ENCODE measurements at regions not wholly inside any gene's neighbourhood (a gene's known extent, or its start where the extent isn't known, plus 50 kb on each side); places are given as distances from the start of the nearest gene placed in this dataset.
A peak's percentile ranks its signal among the peaks of the same experiment; 100 is the strongest.

DNA sequence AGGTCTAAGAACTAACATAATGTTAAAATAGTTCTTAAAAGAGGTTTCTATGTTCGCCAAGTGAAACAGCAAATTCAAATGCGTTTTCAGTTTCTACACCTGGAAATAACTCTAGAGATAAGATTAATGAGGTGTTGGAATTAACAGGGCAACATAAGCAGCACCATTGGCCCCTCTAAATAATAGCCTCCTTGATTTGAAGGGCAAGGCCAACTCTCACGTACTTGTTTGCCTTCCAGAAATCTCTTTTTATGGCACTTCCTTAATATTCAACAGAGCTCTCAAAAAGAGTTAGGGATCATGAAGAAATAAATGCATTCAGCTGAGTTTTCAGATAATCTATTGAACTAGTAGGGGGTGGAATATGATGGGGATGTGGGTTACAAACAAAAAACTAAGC lies 80.9 kb downstream of the AASDHPPT start:
- Histone ChIP-seq H3K27ac (ENCODE audit: low read depth, low read length, poor library complexity, severe bottlenecking) (no peak overlapping the region), H3K27me3 (replicated peaks; ENCODE audit: insufficient read depth, low read depth, low read length, poor library complexity) (peaks cover 15% of the 10 kb centered on the region), H3K4me3 (ENCODE audit: low read depth, low read length, poor library complexity, severe bottlenecking) (no peak overlapping the region), H3K4me1 (ENCODE audit: insufficient read depth, low read length, poor library complexity, severe bottlenecking) (no peaks in the 10 kb centered on the region), H3K36me3 (ENCODE audit: insufficient read depth, low read length, poor library complexity, severe bottlenecking) (no peaks in the 10 kb centered on the region), H3K9me3 (ENCODE audit: low read depth, low read length, poor library complexity, severe bottlenecking) (no peaks in the 10 kb centered on the region)
- intact Hi-C loops (cut with micrococcal nuclease; ENCODE audit: unreplicated experiment), result loop anchor here (5.0 kb wide), 1 partner anchor 429 kb away; no protein-coding TSS in a partner anchor
- DNase-seq (ENCODE audit: low spot score), result no peak
- BruUV-seq (replicated peaks), result no TSS peak
- ChIA-PET CTCF (no interaction called here), POLR2A (ENCODE audit: low non-redundant PET) (no interaction called here)
- TF ChIP-seq EZH2 (IDR thresholded peaks at IDR 0.05; ENCODE audit: borderline replicate concordance, low read depth, low read length, poor library complexity, severe bottlenecking), result no peak
- TF ChIP-seq, protein P1, sequence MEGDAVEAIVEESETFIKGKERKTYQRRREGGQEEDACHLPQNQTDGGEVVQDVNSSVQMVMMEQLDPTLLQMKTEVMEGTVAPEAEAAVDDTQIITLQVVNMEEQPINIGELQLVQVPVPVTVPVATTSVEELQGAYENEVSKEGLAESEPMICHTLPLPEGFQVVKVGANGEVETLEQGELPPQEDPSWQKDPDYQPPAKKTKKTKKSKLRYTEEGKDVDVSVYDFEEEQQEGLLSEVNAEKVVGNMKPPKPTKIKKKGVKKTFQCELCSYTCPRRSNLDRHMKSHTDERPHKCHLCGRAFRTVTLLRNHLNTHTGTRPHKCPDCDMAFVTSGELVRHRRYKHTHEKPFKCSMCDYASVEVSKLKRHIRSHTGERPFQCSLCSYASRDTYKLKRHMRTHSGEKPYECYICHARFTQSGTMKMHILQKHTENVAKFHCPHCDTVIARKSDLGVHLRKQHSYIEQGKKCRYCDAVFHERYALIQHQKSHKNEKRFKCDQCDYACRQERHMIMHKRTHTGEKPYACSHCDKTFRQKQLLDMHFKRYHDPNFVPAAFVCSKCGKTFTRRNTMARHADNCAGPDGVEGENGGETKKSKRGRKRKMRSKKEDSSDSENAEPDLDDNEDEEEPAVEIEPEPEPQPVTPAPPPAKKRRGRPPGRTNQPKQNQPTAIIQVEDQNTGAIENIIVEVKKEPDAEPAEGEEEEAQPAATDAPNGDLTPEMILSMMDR (conservative IDR thresholded peaks at IDR 0.05; ENCODE audit: low read depth, low read length), result no peak

DNA sequence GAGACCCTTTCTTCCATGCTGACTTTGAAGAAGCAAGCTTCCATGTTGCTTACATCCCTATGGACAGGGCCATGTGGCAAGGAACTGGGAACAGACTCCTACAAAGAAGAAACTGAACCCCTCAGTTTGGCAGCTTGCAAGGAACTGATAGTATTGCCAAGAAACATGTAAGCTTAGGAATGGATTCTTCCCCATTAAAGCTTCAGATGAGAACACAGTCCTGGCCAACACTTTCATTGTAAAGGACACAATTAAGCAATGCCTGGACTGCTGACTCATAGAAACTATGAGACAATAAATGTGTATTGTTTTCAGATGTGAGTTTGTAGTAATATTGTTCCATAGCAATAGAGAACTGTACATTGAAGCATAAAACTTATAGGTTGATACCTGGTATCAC lies 82.4 kb downstream of the AASDHPPT start:
- Histone ChIP-seq H3K36me3 (ENCODE audit: insufficient read depth, low read length, poor library complexity, severe bottlenecking) (no peaks in the 10 kb centered on the region), H3K27ac (ENCODE audit: low read depth, low read length, poor library complexity, severe bottlenecking) (no peak overlapping the region), H3K4me3 (ENCODE audit: low read depth, low read length, poor library complexity, severe bottlenecking) (no peak overlapping the region), H3K27me3 (replicated peaks; ENCODE audit: insufficient read depth, low read depth, low read length, poor library complexity) (peaks cover 6% of the 10 kb centered on the region), H3K4me1 (ENCODE audit: insufficient read depth, low read length, poor library complexity, severe bottlenecking) (no peaks in the 10 kb centered on the region), H3K9me3 (ENCODE audit: low read depth, low read length, poor library complexity, severe bottlenecking) (no peaks in the 10 kb centered on the region)
- intact Hi-C loops (cut with micrococcal nuclease; ENCODE audit: unreplicated experiment), result loop anchor here (5.0 kb wide), 1 partner anchor 427 kb away; no protein-coding TSS in a partner anchor
- ChIA-PET POLR2A (ENCODE audit: low non-redundant PET) (no interaction called here), CTCF (no interaction called here)
- BruUV-seq (replicated peaks), result no TSS peak
- no peak for DNase-seq (ENCODE audit: low spot score)
- TF ChIP-seq EZH2 (IDR thresholded peaks at IDR 0.05; ENCODE audit: borderline replicate concordance, low read depth, low read length, poor library complexity, severe bottlenecking), result no peak
- TF ChIP-seq, protein P1 (conservative IDR thresholded peaks at IDR 0.05; ENCODE audit: low read depth, low read length), result no peak

DNA sequence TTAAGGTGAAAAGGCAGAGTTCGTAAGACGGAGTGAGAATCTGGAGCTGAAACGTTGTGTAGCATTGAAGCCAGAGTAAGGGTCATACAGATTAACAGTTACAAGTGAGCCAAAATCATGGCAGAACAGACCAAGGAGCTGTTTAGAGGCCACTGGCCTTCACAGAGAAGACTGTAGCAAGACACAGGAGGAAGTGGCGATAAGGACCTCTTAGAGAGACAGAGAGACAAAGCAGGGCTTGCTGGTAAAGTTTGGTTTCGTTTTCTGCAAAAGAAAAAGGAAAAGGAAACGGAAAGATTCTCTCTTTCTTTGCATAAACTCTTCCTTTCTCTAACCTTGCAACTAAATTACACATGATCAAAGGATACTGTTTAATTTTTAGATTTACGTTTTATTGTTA lies 83.0 kb downstream of the AASDHPPT start:
- Histone ChIP-seq H3K9me3 (ENCODE audit: low read depth, low read length, poor library complexity, severe bottlenecking) (no peaks in the 10 kb centered on the region), H3K4me3 (ENCODE audit: low read depth, low read length, poor library complexity, severe bottlenecking) (peak overlapping the region; percentile 6), H3K4me1 (ENCODE audit: insufficient read depth, low read length, poor library complexity, severe bottlenecking) (no peaks in the 10 kb centered on the region), H3K36me3 (ENCODE audit: insufficient read depth, low read length, poor library complexity, severe bottlenecking) (no peaks in the 10 kb centered on the region), H3K27ac (ENCODE audit: low read depth, low read length, poor library complexity, severe bottlenecking) (no peak overlapping the region), H3K27me3 (replicated peaks; ENCODE audit: insufficient read depth, low read depth, low read length, poor library complexity) (peaks cover 6% of the 10 kb centered on the region)
- POLR2A ChIA-PET (ENCODE audit: low non-redundant PET), result no interaction called here
- no TSS peak for BruUV-seq (replicated peaks)
- DNase-seq (ENCODE audit: low spot score), result no peak
- intact Hi-C loops (cut with micrococcal nuclease; ENCODE audit: unreplicated experiment), result no loop called here
- no peak for TF ChIP-seq EZH2 (IDR thresholded peaks at IDR 0.05; ENCODE audit: borderline replicate concordance, low read depth, low read length, poor library complexity, severe bottlenecking)
- TF ChIP-seq, protein P1 (conservative IDR thresholded peaks at IDR 0.05; ENCODE audit: low read depth, low read length), result no peak
- CTCF ChIA-PET, result no interaction called here

All from A673 (cell line).